GM18858 (cell line): ENCODE measurements at regions not wholly inside any gene's neighbourhood (a gene's known extent, or its start where the extent isn't known, plus 50 kb on each side); places are given as distances from the start of the nearest gene placed in this dataset.
"Not testable (repeated sequence)": the region's sequence is repeated elsewhere in the genome, so short reads cannot be mapped to it uniquely, and the experiment has no call there.

Source experiments
- ATAC-seq: cut with Tn5 transposase; IDR thresholded peaks from one replicate; pipeline ENCODE4 v1.9.1; 2021; ENCODE audit not compliant: unreplicated experiment

DNA sequence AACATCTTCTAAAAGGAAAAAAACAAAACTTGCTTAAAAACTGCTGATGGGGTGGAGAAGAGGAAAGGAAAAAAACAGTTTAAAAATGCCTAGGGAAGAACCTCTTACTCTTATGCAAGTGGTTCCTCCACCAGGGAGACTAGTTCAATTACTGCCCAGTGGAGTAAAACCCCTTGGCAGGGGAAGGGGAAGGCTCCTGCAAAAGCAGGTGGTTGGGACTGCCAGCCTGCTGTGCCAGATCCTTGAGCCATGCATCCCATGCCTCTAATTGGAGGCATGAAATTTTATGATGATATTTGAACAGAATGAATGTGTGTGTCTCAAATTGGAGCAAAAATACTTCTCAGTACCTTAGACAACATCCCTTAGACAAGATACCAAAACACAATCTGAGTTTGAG, 118.8 kb downstream of the FSCB start:
- ATAC-seq = no peak

DNA sequence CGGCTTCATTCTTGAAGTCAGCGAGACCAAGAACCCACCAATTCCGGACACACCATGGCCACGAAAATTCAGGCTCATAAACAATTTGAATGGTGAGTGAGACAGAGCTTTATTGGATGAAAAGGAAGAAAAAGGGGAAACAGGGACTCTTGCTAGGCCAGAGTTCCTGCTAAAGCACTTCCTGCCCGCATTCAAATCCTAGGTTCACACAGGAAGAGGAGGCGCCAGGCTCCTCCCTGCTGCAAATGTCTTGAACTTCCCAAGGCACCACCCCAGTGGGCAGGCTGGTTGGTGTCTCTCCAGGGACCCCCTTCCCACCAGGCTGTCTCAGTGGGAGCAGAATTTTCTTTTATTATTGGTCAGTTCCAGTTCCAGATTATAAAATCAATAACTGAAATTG, 121.2 kb downstream of the FSCB start:
- ATAC-seq = no peak

DNA sequence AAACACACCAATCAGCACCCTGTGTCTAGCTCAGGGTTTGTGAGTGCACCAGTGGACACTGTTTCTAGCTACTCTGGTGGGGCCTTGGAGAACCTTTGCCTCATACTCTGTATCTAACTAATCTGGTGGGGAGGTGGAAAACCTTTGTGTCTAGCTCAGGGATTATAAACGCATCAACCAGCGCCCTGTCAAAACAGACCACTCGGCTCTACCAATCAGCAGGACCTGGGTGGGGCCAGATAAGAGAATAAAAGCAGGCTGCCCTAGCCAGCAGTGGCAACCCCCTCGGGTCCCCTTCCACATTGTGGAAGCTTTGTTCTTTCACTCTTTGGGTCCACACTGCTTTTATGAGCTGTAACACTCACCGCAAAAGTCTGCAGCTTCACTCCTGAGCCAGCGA, 121.8 kb downstream of the FSCB start:
- ATAC-seq = not testable (repeated sequence)

DNA sequence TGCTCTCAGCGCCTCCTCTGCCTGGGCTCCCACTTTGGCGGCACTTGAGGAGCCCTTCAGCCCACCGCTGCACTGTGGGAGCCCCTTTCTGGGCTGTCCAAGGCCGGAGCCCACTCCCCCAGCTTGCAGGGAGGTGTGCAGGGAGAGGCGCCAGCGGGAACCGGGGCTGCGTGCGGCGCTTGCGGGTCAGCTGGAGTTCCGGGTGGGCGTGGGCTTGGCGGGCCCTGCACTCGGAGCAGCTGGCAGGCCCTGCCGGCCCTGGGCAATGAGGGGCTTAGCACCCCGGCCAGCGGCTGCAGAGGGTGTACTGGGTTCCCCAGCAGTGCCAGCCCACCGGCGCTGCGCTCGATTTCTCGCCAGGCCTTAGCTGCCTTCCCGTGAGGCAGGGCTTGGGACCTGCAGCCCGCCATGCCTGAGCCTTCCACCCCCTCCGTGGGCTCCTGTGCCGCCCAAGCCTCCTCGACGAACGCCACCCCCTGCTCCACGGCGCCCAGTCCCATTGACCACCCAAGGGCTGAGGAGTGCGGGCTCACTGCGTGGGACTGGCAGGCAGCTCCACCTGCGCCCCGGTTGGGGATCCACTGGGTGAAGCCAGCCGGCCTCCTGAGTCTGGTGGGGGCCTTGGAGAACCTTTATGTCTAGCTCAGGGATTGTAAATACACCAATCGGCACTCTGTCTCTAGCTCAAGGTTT, 122.3 kb downstream of the FSCB start:
- not testable (repeated sequence) for ATAC-seq

DNA sequence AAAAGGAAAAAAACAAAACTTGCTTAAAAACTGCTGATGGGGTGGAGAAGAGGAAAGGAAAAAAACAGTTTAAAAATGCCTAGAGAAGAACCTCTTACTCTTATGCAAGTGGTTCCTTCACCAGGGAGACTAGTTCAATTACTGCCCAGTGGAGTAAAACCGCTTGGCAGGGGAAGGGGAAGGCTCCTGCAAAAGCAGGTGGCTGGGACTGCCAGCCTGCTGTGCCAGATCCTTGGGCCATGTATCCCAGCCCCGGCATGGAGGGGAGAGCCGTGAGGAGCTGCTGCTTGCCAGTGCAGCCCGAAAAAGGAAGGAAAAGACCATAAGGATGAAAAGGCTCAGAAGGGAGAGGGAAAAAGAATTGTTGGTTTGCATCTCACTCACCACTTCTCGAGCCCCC, 123.0 kb downstream of the FSCB start:
- ATAC-seq = no peak

DNA sequence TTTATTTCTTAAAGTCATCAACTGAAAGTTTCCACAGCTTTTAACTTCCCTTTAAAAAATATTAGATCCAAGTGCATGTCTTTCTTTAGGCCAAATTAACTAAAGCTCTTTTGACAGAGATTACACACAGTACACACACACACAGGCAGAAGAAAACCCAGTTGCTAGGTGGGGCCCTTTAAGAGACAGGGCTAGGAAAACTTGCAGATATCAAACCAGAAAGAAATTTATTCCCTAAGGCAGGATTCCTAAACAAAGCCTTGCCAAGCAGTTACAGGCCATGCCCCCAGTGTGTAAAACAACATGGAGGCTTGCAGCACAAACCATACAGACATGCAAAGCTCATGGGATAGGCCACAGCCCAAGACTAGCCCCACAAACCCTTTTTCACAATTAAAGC, 123.4 kb downstream of the FSCB start:
- ATAC-seq = no peak

DNA sequence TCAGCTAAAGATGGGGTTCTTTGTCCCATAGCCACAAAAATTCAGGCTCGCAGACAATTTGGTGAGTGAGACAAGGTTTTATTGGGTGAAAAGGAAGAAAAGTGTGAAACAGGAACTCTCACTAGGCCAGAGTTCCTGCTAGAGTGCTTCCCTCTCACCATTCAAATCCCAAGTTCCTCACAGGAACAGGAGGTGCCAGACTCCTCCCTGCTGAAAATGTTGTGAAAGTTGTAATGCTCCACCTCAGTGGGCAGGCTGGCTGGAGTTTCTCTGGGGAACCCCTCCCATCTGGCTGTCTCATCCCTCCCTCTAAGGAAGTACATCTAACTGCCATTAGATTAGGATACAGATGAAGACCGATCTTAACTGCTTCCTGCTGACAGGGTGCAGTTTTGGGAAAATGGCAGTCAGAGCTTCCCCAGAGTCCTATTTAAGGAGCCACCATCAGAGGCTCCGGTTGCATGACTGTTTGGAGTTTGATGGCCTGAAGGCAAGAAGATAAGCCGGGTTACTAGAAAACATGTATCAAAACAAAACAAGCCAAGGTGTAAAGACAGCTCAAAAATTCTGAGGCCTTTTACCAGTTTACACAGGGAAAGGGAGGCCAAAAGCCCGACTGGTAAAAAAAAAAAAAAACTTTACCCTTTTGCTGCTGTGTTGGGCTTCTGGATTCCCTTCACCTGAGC, 127.6 kb downstream of the FSCB start:
- no peak for ATAC-seq

DNA sequence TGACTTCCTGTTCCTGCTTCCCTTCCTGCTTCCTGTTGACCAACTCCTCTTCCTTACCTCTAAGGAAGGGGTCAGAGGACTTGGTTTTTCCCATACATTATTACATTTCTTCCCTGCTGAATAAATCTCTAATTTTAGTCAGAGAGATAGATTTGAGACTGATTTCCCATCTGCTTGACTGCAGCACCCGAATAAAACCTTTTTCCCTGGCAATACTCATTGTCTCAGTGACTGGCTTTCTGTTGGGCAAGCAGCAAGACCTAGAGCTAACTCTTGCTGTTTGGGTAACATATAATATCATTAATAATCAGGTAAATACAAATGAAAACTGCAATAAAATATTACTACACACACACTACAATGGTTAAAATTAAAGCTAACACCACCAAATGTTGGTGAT, 132.2 kb downstream of the FSCB start:
- no peak for ATAC-seq

DNA sequence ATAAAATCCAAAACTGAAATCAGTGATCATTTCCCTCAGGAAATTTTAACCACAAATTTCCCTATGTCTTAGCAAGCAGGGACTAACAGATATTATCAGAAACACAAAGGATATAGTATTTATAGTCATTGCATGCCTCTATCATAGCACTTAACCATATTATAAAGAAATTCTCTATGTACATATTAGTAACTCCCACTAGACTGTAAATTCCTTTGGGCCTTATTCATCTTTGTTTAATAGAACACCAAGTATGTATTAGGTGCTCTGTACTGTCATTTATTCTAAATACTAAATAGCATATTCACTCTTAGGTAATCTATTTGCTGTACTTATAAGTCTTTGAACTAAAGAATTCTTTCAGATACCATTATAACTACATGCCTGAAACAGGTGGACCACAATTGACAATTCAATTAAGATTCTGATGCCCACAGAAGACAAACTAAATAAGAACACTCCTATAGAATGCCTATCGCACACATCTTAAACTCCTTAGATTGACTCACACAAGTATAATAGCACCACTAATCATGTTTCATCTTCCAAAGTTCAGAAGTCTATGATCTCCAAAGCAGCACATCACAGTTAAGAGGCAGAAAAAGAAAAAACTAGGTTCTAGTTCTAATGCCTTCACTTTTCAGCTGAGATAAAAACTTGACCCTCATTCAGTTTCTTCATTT, 134.1 kb downstream of the FSCB start:
- no peak for ATAC-seq

DNA sequence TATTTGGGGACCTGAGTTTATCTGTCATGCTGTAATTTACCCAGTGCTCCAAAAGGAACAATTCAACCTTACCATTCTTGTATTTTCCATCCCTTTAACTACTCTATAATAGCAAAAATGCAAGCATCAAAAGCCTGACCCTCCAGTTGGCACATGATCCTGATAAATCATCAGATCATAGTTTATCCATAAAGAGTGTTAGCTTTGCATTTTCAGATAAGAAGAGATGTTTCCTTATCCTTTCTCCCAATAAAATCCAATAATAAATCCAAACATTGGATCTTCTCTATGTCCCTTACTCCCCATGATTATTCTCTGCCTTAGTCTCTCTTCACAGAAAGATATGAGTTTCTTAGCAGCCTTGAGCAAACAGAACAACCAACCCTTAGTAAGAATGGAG, 134.9 kb downstream of the FSCB start:
- ATAC-seq = no peak

DNA sequence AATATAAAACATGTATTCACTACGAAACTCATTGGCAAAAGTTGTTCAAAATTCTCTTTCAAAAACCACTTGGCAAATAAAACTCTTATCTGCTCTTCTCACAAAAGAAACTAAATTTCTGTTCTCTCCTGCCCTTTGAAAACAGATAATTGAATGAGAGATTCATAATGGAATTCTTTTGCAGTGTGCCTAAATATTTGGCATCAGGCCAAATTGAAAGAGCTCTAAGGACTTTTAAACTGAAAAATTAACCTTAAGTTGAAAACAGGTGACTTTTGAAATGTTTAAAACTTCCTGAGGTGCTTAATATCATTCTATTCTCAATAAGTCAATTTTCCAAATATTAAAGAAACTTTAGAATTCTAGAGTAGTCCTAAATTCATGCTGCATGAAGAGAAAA, 136.4 kb downstream of the FSCB start:
- no peak for ATAC-seq

DNA sequence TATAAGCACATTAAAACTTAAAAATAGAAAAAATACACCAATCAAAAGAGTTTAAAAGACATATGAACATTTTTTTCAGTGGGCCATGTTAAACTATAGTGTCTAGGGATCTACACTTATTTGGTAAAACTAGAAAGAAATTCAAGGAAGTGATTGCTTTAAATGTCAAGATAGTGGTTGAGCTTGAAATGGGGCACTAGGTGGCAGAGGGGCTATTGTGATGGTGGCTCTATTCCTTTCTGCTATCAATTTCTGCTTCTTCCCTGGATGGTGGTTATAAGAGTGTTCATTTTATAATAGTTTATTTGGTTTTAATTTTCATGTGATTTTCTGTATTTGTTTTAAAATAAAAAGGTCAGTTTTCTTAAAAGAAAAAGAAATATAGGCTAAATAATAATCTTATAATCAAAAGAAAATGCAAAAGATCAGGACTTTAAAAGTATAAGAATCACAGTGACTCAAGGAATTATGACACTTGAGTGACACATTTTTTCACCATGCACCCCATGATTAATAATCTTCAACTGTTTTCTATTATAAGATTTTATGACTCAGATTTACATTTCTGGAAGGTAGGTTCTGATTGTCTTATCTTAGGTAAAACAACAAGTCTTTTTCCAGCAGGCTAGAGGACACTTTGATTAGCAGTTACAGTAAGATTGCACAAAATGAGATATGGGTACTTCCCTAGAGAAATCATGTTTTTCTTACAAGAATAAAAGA, 137.5 kb downstream of the FSCB start:
- ATAC-seq = no peak

DNA sequence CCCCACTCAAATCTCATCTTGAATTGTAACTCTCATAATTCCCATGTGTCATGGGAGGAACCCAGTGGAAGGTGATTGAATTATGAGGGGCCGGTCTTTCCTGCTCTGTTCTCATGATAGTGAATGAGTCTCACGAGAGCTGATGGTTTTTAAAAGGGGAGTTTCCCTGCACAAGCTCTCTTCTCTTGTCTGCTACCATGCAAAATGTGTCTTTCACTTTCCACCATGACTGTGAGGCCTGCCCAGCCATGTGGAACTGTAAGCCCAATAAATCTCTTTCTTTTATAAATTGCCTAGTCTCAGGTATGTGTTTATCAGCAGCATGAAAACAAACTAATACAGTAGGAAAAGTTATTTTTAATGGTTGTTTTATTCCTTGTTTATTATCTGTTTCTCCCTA, 146.0 kb downstream of the FSCB start:
- no peak for ATAC-seq

DNA sequence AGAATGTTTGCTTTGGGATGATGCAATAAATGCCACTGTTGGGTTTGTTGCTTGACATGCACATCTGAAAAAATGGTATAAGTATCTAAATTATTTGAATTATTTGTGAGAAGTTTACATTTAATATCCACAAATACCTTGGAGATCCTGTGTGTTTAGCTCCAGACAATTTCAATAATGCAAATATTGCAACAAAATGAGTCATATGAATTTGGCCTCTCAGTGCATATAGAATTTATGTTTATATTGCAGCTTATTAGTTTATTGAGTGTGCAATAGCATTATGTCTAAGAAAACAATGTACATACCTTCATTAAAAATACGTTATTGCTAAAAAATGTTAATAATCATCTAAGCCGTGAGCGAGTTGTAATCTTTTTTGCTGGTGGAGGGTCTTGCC, 153.3 kb downstream of the FSCB start:
- no peak for ATAC-seq

DNA sequence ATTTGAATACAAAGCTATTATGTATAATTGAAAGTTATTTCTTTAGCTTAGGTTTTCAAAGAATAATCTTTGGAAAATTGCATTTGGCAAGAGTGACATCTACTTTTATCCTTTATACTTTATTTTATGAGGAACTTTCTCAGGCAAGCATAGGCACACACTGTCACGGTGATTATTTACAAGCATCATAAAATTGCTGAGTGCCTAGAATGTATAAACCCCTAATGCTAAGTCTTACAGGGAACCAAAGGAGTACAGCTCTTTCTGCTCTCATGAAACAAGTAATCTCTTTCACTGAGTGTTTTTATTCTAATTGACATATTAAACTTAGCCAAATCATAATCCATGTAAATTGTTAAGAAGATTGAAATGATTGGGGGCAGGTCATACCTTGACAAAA, 154.9 kb downstream of the FSCB start:
- ATAC-seq = no peak

DNA sequence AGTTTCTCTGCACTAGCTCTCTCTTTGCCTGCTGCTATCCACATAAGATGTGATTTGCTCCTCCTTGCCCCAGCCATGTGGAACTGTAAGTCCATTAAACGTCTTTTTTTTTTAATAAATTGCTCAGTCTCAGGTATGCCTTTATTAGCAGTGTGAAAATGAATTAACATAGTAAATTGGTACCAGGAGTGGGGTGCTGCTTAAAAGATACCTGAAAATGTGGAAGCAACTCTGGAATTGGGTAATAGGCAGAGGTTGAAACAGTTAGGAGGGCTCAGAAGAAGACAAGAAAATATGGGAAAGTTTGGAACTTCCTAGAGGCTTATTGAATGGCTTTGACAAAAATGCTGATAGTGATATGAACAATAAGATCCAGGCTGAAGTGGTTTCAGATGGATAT, 159.8 kb downstream of the FSCB start:
- no peak for ATAC-seq

DNA sequence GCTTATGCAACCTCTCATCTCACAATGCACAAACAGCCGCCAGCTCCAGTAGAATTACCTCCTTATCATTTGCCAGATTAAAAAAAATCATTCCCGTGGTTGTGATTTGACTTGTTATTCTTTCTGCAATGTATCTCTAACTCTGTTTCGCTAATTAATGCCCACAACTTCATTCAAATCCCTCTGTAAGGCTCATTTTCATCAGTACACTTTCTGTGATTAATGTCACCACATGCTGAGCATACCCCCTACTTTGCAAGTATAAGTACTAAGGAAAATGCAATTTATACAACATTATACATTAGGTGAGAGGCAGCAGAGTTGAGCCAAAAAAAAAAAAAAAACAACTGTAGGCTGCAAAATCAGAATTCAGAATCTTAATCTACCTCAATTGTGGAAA, 166.0 kb downstream of the FSCB start:
- ATAC-seq = no peak

DNA sequence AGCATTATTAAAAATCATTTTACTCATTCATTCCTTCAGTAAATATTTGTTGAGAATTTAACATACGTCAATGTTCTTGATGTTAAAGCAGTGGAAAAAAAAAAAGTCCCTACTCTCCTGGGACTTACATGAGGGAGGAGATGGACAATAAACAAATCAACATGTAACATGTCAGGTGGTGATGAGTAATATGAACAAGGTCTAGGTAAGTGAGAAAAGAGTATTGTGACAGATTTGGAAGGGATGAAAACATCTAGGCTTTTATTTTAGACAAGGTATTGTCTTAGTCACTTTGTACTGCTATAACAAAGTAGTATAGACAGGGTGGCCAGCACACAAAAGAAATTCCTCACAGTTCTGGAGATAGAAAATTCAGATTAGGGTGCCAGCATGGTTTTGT, 167.2 kb downstream of the FSCB start:
- ATAC-seq = no peak

DNA sequence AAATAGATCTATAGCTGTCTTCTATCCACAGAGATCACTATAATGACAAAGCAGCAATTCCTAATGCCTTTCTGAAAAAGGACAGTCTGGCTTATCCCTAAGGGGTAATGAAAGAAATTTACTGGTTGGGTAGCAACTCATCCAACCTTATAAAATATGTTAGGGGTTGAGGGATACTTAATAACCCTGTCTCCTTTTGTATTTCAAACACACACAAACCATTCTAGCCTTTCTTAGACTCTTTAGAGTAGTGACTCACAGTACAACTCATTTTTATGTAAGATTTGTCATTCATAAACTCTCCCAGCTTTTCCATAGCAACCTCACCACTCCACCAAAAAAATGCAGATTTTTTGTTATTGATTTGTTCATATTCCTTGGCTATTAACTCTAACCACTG, 167.9 kb downstream of the FSCB start:
- ATAC-seq = no peak

DNA sequence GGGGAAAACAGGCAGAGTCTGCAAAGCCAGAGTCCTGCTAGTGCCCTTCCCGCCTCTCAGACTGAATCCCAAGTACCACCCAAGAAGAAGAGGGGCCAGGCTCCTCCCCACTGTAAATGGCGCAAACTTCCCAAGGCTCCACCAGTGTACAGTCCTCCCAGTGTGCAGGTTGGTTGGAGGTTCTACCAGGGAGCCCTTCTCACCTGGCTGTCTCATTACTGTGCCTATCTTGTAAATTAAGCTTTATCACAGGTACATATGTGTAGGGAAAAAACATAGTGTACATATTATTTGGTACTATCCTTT, 189.7 kb downstream of the FSCB start:
- ATAC-seq = no peak

DNA sequence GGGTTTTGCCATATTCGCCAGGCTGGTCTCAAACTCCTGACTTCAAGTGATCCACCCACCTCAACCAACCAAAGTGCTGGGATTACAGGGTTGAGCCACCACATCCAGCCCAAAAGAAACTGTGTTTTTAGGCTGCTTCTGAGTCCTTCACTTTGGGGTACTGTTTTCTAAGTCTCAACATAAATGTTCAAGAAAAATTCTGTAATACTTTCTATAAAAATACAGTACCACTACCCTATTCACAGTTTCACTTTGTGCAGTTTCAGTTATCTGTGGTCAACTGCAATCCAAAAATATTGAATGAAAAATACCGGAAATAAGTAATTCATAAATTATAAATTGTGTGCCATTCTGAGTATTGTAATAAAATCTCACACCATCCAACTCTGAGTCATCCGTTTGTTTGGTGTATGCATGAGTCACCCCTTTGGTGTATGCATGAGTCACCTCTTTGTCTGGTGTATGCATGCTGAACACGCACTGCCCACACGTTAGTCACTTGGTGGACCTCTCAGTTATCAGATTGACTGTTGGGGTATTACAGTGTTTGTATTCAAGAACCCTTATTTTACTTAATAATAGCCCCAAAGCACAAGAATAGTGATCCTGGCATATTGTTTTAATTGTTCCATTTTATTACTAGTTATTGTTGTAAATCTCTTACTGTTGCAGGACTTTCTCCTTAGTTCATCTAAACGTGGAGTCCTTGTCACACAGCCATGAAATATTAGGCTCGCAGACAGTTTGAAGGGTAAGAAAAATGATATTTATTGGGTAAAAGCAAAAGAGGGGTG, 190.2 kb downstream of the FSCB start:
- ATAC-seq = peak; percentile 91
